ENCODE measurements at regions not wholly inside any gene's neighbourhood (a gene's known extent, or its start where the extent isn't known, plus 50 kb on each side); places are given as distances from the start of the nearest gene placed in this dataset.

DNA sequence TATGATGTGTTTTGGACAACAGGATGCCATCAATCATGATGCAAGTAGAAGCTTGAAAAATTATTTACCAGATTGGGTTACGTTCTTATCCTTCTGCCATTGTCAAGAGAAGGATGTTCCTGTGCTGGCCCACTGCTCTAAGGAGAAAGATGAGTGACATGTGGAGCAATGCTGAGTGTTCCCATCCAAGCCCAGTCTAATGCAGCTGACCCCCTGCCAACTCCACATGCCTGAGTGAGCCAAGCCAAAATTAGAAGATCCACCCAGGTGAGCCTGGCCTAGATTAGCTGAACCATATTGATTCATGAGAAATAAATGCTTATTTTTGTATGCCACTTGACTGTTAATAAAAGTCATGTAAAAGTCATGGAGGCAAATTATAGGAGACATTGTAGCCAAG is 446.5 kb downstream of the CNTN3 start:
- Histone ChIP-seq H3K36me3 (ENCODE audit: low read depth) (no peaks in the 10 kb centered on the region), H3K4me3 (ENCODE audit: severe bottlenecking) (no peak overlapping the region), H3K4me1 (ENCODE audit: insufficient read depth, poor library complexity, severe bottlenecking) (no peaks in the 10 kb centered on the region), H3K27ac (ENCODE audit: poor library complexity, severe bottlenecking) (no peak overlapping the region), H3K9me3 (ENCODE audit: severe bottlenecking) (no peaks in the 10 kb centered on the region), H3K27me3 (ENCODE audit: insufficient read depth, poor library complexity, severe bottlenecking) (no peaks in the 10 kb centered on the region)
- TF ChIP-seq, protein P1, sequence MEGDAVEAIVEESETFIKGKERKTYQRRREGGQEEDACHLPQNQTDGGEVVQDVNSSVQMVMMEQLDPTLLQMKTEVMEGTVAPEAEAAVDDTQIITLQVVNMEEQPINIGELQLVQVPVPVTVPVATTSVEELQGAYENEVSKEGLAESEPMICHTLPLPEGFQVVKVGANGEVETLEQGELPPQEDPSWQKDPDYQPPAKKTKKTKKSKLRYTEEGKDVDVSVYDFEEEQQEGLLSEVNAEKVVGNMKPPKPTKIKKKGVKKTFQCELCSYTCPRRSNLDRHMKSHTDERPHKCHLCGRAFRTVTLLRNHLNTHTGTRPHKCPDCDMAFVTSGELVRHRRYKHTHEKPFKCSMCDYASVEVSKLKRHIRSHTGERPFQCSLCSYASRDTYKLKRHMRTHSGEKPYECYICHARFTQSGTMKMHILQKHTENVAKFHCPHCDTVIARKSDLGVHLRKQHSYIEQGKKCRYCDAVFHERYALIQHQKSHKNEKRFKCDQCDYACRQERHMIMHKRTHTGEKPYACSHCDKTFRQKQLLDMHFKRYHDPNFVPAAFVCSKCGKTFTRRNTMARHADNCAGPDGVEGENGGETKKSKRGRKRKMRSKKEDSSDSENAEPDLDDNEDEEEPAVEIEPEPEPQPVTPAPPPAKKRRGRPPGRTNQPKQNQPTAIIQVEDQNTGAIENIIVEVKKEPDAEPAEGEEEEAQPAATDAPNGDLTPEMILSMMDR (IDR thresholded peaks at IDR 0.05; ENCODE audit: poor library complexity, severe bottlenecking): no peak
- no peak for ATAC-seq (ENCODE audit: low read depth)
- no peak for DNase-seq (ENCODE audit: low spot score)

DNA sequence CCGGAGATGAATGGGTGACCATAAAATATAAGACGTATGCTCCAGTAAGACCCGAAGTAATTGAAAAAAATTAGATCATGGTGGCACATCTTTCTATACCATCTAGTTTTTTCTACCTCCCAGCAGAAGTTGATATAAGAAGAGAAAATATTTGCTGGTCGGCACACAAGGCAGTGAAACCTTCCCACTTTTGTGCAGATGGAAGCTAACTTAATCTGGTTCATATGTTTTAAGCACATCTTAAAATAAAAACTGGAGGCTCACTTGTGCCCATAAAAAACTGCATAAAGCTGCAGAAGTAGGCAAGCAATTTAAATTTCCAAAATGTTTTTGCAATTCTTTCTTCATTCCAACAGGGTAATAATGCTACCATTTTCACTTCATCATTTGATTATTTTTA is 449.2 kb downstream of the CNTN3 start:
- no peaks in the 10 kb centered on the region for H3K9me3 ChIP-seq (ENCODE audit: severe bottlenecking)
- H3K27me3 ChIP-seq (ENCODE audit: insufficient read depth, poor library complexity, severe bottlenecking): no peaks in the 10 kb centered on the region
- H3K36me3 ChIP-seq (ENCODE audit: low read depth): no peaks in the 10 kb centered on the region
- H3K4me3 ChIP-seq (ENCODE audit: severe bottlenecking): no peak overlapping the region
- TF ChIP-seq, protein P1 (IDR thresholded peaks at IDR 0.05; ENCODE audit: poor library complexity, severe bottlenecking): no peak
- DNase-seq (ENCODE audit: low spot score) (no peak), ATAC-seq (ENCODE audit: low read depth) (no peak)
- no peak overlapping the region for H3K27ac ChIP-seq (ENCODE audit: poor library complexity, severe bottlenecking)
- H3K4me1 ChIP-seq (ENCODE audit: insufficient read depth, poor library complexity, severe bottlenecking): no peaks in the 10 kb centered on the region

DNA sequence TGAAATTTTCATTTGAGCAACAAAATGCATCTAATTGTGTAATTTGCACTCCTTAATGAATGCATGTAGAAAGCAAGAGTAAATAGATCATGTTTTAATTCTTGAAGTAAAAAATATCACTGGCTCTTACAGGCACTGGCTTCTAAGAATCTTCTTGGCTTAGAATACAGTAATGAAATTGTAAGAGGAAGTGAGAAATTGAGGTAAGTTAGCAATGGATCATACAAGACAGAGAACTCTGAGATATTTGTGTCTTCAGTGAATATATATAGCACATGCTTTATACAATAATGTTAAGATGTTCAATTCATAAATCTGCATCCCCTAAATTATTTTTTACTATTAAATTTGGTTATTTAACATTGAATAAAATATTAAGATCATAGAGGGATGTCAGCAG is 465.0 kb downstream of the CNTN3 start:
- no peaks in the 10 kb centered on the region for H3K27me3 ChIP-seq (ENCODE audit: insufficient read depth, poor library complexity, severe bottlenecking)
- TF ChIP-seq, protein P1 (IDR thresholded peaks at IDR 0.05; ENCODE audit: poor library complexity, severe bottlenecking): no peak
- DNase-seq (ENCODE audit: low spot score): no peak
- H3K4me3 ChIP-seq (ENCODE audit: severe bottlenecking): no peak overlapping the region
- H3K9me3 ChIP-seq (ENCODE audit: severe bottlenecking): no peaks in the 10 kb centered on the region
- no peak for ATAC-seq (ENCODE audit: low read depth)
- no peak overlapping the region for H3K27ac ChIP-seq (ENCODE audit: poor library complexity, severe bottlenecking)
- H3K4me1 ChIP-seq (ENCODE audit: insufficient read depth, poor library complexity, severe bottlenecking): no peaks in the 10 kb centered on the region
- no peaks in the 10 kb centered on the region for H3K36me3 ChIP-seq (ENCODE audit: low read depth)

DNA sequence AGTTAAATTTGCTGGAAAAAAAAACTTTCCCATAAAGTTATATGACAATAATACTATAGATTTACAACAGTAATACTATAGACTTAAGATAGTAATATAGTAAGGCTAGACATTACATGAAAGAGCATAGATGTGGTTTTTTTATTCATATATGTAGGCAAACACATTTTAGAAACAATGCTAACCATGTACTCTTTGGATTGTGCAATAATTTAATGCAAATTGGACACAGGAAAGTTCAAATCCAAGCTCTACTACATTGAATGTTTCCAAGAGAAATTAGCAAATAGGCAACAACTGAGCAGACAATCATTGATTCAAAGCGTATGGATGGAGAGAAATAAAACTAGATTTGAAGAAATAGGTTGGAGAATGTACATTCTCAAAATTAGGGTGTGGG is 469.2 kb downstream of the CNTN3 start:
- Histone ChIP-seq H3K4me1 (ENCODE audit: insufficient read depth, poor library complexity, severe bottlenecking) (no peaks in the 10 kb centered on the region), H3K27me3 (ENCODE audit: insufficient read depth, poor library complexity, severe bottlenecking) (no peaks in the 10 kb centered on the region), H3K9me3 (ENCODE audit: severe bottlenecking) (no peaks in the 10 kb centered on the region), H3K36me3 (ENCODE audit: low read depth) (no peaks in the 10 kb centered on the region), H3K4me3 (ENCODE audit: severe bottlenecking) (no peak overlapping the region), H3K27ac (ENCODE audit: poor library complexity, severe bottlenecking) (no peak overlapping the region)
- no peak for DNase-seq (ENCODE audit: low spot score)
- TF ChIP-seq, protein P1 (IDR thresholded peaks at IDR 0.05; ENCODE audit: poor library complexity, severe bottlenecking): no peak
- no peak for ATAC-seq (ENCODE audit: low read depth)

DNA sequence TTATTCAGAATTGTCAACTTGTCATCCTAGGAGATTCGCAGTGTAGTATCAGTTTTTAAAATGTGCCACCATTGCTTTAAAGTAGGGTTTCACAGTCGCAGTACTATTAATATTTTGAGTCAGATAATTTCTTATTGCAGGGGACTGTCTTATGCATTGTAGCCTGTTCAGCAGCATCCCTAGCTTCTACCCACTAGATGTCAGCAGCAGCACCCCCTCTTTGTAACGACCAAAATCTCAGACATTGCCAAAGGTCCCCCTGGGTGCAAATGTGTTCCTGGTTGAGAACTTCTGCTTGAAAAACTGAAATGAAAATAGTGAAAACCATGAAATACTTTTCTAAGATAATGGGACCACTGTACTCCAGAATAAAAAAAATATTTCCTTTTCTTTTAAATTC is 474.8 kb downstream of the CNTN3 start:
- no peaks in the 10 kb centered on the region for H3K4me1 ChIP-seq (ENCODE audit: insufficient read depth, poor library complexity, severe bottlenecking)
- TF ChIP-seq, protein P1 (IDR thresholded peaks at IDR 0.05; ENCODE audit: poor library complexity, severe bottlenecking): no peak
- DNase-seq (ENCODE audit: low spot score): no peak
- H3K27ac ChIP-seq (ENCODE audit: poor library complexity, severe bottlenecking): no peak overlapping the region
- no peaks in the 10 kb centered on the region for H3K36me3 ChIP-seq (ENCODE audit: low read depth)
- H3K4me3 ChIP-seq (ENCODE audit: severe bottlenecking): no peak overlapping the region
- H3K27me3 ChIP-seq (ENCODE audit: insufficient read depth, poor library complexity, severe bottlenecking): no peaks in the 10 kb centered on the region
- no peak for ATAC-seq (ENCODE audit: low read depth)
- no peaks in the 10 kb centered on the region for H3K9me3 ChIP-seq (ENCODE audit: severe bottlenecking)

Measured in RWPE2 (cell line).